Cardiac muscle cell (in vitro differentiated cells and primary cell): ENCODE measurements at regions not wholly inside any gene's neighbourhood (a gene's known extent, or its start where the extent isn't known, plus 50 kb on each side); places are given as distances from the start of the nearest gene placed in this dataset.

ENCODE experiments used
- DNase-seq, 2 donors: peaks; one replicate each; pipeline versions ENCODE4 v3.0.0 to v3.0.0-alpha.2; 2010 to 2017; ENCODE audit warnings: low read depth in 1 of 2, low spot score in 1 of 2
- H3K27ac ChIP-seq: fragments of 200-600 bp; sonication (generic); 2 replicates; pipeline ENCODE4 v1.5.1; 2016
- H3K27me3 ChIP-seq: fragments of 200-600 bp; sonication (generic); 2 replicates; pipeline ENCODE4 v1.6.0; 2016; ENCODE audit warnings: control low read depth
- H3K36me3 ChIP-seq: fragments of 200-600 bp; sonication (generic); 2 replicates; pipeline ENCODE4 v1.5.1; 2016; ENCODE audit warnings: control low read depth
- H3K4me1 ChIP-seq: fragments of 200-600 bp; sonication (generic); 2 replicates; pipeline ENCODE4 v1.8.1; 2017; ENCODE audit warnings: low read depth, mild to moderate bottlenecking, mixed run types
- H3K4me3 ChIP-seq: fragments of 200-600 bp; sonication (generic); 2 replicates; pipeline ENCODE4 v1.5.1; 2016; ENCODE audit warnings: mild to moderate bottlenecking
- H3K9me3 ChIP-seq: fragments of 200-600 bp; sonication (generic); 2 replicates; pipeline ENCODE4 v1.5.1; 2017; ENCODE audit warnings: low read depth, mild to moderate bottlenecking, control low read depth
- CTCF ChIP-seq: IDR thresholded peaks from 2 replicates; pipeline ENCODE4 v1.5.1; 2012; ENCODE audit warnings: low read depth, mild to moderate bottlenecking, low read length

GRCh38 chr6:74287932-74288331, 591.9 kb downstream of the CD109 start:
- Histone ChIP-seq H3K36me3 (no peaks in the 10 kb centered on the region), H3K27ac (no peak overlapping the region), H3K4me1 (no peaks in the 10 kb centered on the region), H3K9me3 (no peaks in the 10 kb centered on the region), H3K27me3 (no peaks in the 10 kb centered on the region), H3K4me3 (no peak overlapping the region)
- TF ChIP-seq CTCF: no peak
- no peak for DNase-seq

GRCh38 chr6:74287441-74287840, 591.4 kb downstream of the CD109 start:
- no peak for DNase-seq
- no peaks in the 10 kb centered on the region for H3K4me1 ChIP-seq
- H3K9me3 ChIP-seq: no peaks in the 10 kb centered on the region
- H3K27me3 ChIP-seq: no peaks in the 10 kb centered on the region
- no peak overlapping the region for H3K4me3 ChIP-seq
- no peak for TF ChIP-seq CTCF
- no peaks in the 10 kb centered on the region for H3K36me3 ChIP-seq
- H3K27ac ChIP-seq: no peak overlapping the region

DNA sequence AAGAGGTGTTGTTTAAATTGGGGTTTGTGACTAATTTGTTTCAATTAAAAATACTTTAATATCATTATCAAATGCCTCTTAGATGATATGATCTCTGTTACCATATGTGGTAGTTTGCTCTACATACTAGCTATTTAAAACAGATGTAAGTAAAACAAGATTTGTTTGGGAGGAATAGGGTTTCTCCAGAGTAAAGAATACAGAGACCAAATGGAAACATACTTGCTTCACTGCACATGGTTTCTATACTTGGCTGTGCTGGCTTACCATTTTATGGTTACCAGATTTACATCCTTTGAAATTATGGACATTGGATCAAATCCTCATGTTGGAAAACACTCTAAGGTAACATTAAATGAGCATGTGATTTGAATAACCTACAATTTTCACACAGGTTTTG, 588.3 kb downstream of the CD109 start:
- Histone ChIP-seq H3K4me1 (no peaks in the 10 kb centered on the region), H3K4me3 (no peak overlapping the region), H3K9me3 (no peaks in the 10 kb centered on the region), H3K36me3 (no peaks in the 10 kb centered on the region), H3K27ac (no peak overlapping the region), H3K27me3 (no peaks in the 10 kb centered on the region)
- DNase-seq: no peak
- TF ChIP-seq CTCF: no peak

DNA sequence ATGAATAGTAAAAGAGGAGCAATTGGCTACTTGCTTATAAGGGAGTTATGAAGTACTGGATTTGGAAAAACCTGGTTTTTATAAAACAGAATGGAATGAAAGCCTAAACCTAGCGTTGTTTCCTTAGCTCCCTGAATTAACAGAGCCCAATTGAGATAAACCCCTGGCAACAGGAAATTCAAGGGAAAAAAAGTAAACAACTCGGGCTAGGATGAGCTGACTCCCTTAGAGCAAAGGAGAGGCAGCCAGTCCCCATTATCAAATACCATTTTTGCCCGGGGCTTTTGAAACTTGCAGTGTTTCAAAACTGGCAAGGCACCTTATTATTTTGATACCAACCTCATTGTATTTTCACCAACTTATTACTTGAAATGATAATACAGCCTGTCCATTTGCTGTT, 587.5 kb downstream of the CD109 start:
- Histone ChIP-seq H3K27me3 (no peaks in the 10 kb centered on the region), H3K9me3 (no peaks in the 10 kb centered on the region), H3K27ac (no peak overlapping the region), H3K36me3 (no peaks in the 10 kb centered on the region), H3K4me1 (no peaks in the 10 kb centered on the region), H3K4me3 (no peak overlapping the region)
- DNase-seq: no peak
- TF ChIP-seq CTCF: no peak

DNA sequence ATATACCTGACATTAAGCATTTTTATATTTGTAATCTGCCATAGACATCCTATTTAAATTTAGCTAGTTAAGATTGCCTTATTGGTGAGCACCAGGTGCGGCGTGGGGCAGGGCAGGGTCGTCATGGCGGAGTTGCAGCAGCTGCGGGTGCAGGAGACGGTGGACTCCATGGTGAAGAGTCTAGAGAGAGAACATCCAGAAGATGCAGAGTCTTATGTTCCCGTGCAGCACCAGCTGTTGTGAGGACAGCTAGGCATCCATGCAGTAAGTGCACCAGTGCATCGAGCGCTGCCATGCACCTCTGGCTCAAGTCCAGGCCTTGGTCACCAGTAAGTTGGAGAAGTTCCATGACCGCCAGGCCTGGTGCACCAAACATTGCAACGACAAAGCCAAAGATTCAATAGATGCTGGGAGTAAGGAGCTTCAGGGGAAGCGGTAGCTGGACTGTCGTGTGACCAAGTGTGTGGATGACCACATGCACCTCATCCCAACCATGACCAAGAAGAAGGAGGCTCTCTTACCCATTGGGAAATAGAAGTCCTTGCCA, 586.2 kb downstream of the CD109 start:
- Histone ChIP-seq H3K4me3 (no peak overlapping the region), H3K27me3 (no peaks in the 10 kb centered on the region), H3K4me1 (no peaks in the 10 kb centered on the region), H3K27ac (no peak overlapping the region), H3K9me3 (no peaks in the 10 kb centered on the region), H3K36me3 (no peaks in the 10 kb centered on the region)
- TF ChIP-seq CTCF: no peak
- no peak for DNase-seq
